HCT116 (cell line): ENCODE measurements at regions not wholly inside any gene's neighbourhood (a gene's known extent, or its start where the extent isn't known, plus 50 kb on each side); places are given as distances from the start of the nearest gene placed in this dataset.

Experiments used
- ATAC-seq: fragments of 200-7000 bp; cut with Tn5 transposase; 2 replicates; pipeline ENCODE4 v1.9.1; 2020; ENCODE audit warnings: mild to moderate bottlenecking, moderate library complexity
- BruUV-seq: library from RNA; stranded (reverse); fragments of 400-500 nt; replicated peaks from 2 replicates; lab custom pipeline; 2021; lab: Mats Ljungman, UMichigan
- CTCF ChIA-PET: fragments of 300-600 bp; sonication (Branson Sonifier 250); formaldehyde crosslinking; loops from one replicate; lab custom pipeline; 2021; ENCODE audit warnings: antibody characterized with exemption; lab: Charles Lee
- POLR2A ChIA-PET: fragments of 300-600, 350-600 bp; sonication (Branson Sonifier 250); formaldehyde crosslinking; loops from one replicate; lab custom pipeline; 2021; ENCODE audit warnings: antibody characterized with exemption; lab: Charles Lee
- RAD21 ChIA-PET, 2 experiments: fragments of 300-600 bp; sonication (Branson Sonifier 250); formaldehyde crosslinking; loops; one replicate each; lab custom pipeline; 2023; ENCODE audit warnings: low total read pairs in 2 of 2; ENCODE audit not compliant: uncharacterized antibody in 2 of 2, unreplicated experiment in 2 of 2, low non-redundant PET in 1 of 2; lab: Charles Lee
- DNase-seq: peaks from one replicate; pipeline ENCODE4 v3.0.0-alpha.2; 2010; ENCODE audit warnings: low read depth, low spot score
- H2AFZ ChIP-seq: fragments of 200-600 bp; shearing (Covaris generic), sonication (generic); 2 replicates; pipeline ENCODE4 v1.6.1; 2017; ENCODE audit warnings: low read depth, mixed run types, mixed read lengths, antibody characterized with exemption, low read length; ENCODE audit not compliant: poor library complexity, severe bottlenecking
- H3K27ac ChIP-seq: 2 replicates; pipeline ENCODE4 v1.5.1; 2012; ENCODE audit warnings: low read depth, low read length
- H3K27me3 ChIP-seq: fragments of 200-600 bp; sonication (generic); 2 replicates; pipeline ENCODE4 v1.6.1; 2016; ENCODE audit warnings: mixed run types, low read length, mixed read lengths; ENCODE audit not compliant: insufficient read depth
- H3K36me3 ChIP-seq, 2 experiments: fragments of 200-500 bp in 1 of 2; fragments of 200-600 bp in 1 of 2; sonication (Bioruptor generic) in 1 of 2; sonication (generic) in 1 of 2; 2 replicates each; pipeline versions ENCODE4 v1.5.1 to v1.6.1; 2014 to 2016; ENCODE audit warnings: low read length in 2 of 2, inconsistent platforms in 1 of 2, mixed read lengths in 1 of 2, mixed run types in 1 of 2; ENCODE audit not compliant: insufficient read depth in 2 of 2, control insufficient read depth in 1 of 2
- H3K4me1 ChIP-seq, 2 experiments: fragments of 200-600 bp in 1 of 2; sonication (generic) in 1 of 2; 2 replicates each; pipeline versions ENCODE4 v1.5.1 to v1.6.1; 2012 to 2017; ENCODE audit warnings: low read length in 2 of 2, inconsistent platforms in 1 of 2, mild to moderate bottlenecking in 1 of 2, mixed read lengths in 1 of 2, mixed run types in 1 of 2, moderate library complexity in 1 of 2; ENCODE audit not compliant: insufficient read depth in 2 of 2, control insufficient read depth in 1 of 2
- H3K4me2 ChIP-seq: fragments of 200-600 bp; sonication (generic); 2 replicates; pipeline ENCODE4 v1.6.1; 2017; ENCODE audit warnings: mixed run types, low read length, mixed read lengths
- H3K4me3 ChIP-seq, 2 experiments: fragments of 200-600 bp in 1 of 2; sonication (generic) in 1 of 2; replicated peaks in 1 of 2; 2 replicates each; pipeline ENCODE4 v1.5.1; 2011 to 2016; ENCODE audit warnings: low read length in 2 of 2, control low read depth in 1 of 2, low read depth in 1 of 2, mild to moderate bottlenecking in 1 of 2, mixed read lengths in 1 of 2, mixed run types in 1 of 2
- H3K79me2 ChIP-seq: fragments of 200-600 bp; sonication (generic); 2 replicates; pipeline ENCODE4 v1.6.1; 2017; ENCODE audit warnings: mild to moderate bottlenecking, mixed run types, low read length, moderate library complexity, mixed read lengths; ENCODE audit not compliant: insufficient read depth
- H3K9ac ChIP-seq: fragments of 200-600 bp; sonication (generic); 2 replicates; pipeline ENCODE4 v1.6.1; 2016; ENCODE audit warnings: low read length, mixed read lengths
- H3K9me2 ChIP-seq: fragments of 200-600 bp; sonication (generic), shearing (Covaris generic); 2 replicates; pipeline ENCODE4 v1.6.1; 2017; ENCODE audit warnings: mixed run types, mild to moderate bottlenecking, moderate library complexity; ENCODE audit not compliant: insufficient read depth
- H3K9me3 ChIP-seq, 2 experiments: fragments of 200-500 bp in 1 of 2; fragments of 200-600 bp in 1 of 2; sonication (Bioruptor generic) in 1 of 2; sonication (generic) in 1 of 2; 2 replicates each; pipeline ENCODE4 v1.6.1; 2014 to 2017; ENCODE audit warnings: low read length in 2 of 2, mixed read lengths in 2 of 2, inconsistent platforms in 1 of 2, low read depth in 1 of 2, mild to moderate bottlenecking in 1 of 2, mixed run types in 1 of 2, moderate library complexity in 1 of 2; ENCODE audit not compliant: control insufficient read depth in 1 of 2, insufficient read depth in 1 of 2
- H4K20me1 ChIP-seq: fragments of 200-600 bp; sonication (generic), shearing (Covaris generic); 2 replicates; pipeline ENCODE4 v1.6.1; 2017; ENCODE audit warnings: mixed run types, mild to moderate bottlenecking, moderate library complexity; ENCODE audit not compliant: insufficient read depth
- CEBPB ChIP-seq: IDR thresholded peaks from 2 replicates; pipeline ENCODE4 v1.6.1; 2012; ENCODE audit warnings: low read depth
- EZH2 ChIP-seq: fragments of 200-600 bp; sonication (generic); IDR thresholded peaks from 2 replicates; pipeline ENCODE4 v1.6.1; 2017; ENCODE audit warnings: antibody characterized with exemption, mixed run types
- EZH2phosphoT487 ChIP-seq: fragments of 200-600 bp; IDR thresholded peaks from 2 replicates; pipeline ENCODE4 v1.6.1; 2018; ENCODE audit warnings: antibody characterized with exemption, borderline replicate concordance
- FOSL1 ChIP-seq: IDR thresholded peaks from 2 replicates; pipeline ENCODE4 v1.6.1; 2012; ENCODE audit warnings: low read depth
- JUND ChIP-seq: IDR thresholded peaks from 2 replicates; pipeline ENCODE4 v1.6.1; 2012
- POLR2A ChIP-seq: IDR thresholded peaks from 2 replicates; pipeline ENCODE4 v1.7.0; 2011; ENCODE audit warnings: borderline replicate concordance; ENCODE audit not compliant: insufficient read depth, insufficient read length; ENCODE audit errors: extremely low read depth
- POLR2AphosphoS5 ChIP-seq: IDR thresholded peaks from 2 replicates; pipeline ENCODE4 v1.6.1; 2011; ENCODE audit warnings: mild to moderate bottlenecking, low read depth, low read length, moderate library complexity
- RAD21 ChIP-seq: IDR thresholded peaks from 2 replicates; pipeline ENCODE4 v1.6.1; 2012; ENCODE audit warnings: low read depth, mild to moderate bottlenecking
- SIN3A ChIP-seq: IDR thresholded peaks from 2 replicates; pipeline ENCODE4 v1.6.1; 2012; ENCODE audit warnings: low read depth
- SP1 ChIP-seq: IDR thresholded peaks from 2 replicates; pipeline ENCODE4 v1.6.1; 2012; ENCODE audit warnings: low read depth
- TCF7L2 ChIP-seq: IDR thresholded peaks from 2 replicates; pipeline ENCODE4 v1.7.0; 2011; ENCODE audit warnings: borderline replicate concordance, inconsistent platforms; ENCODE audit not compliant: insufficient read depth, insufficient read length; ENCODE audit errors: extremely low read depth
- YY1 ChIP-seq: IDR thresholded peaks from 2 replicates; pipeline ENCODE4 v1.6.1; 2011; ENCODE audit warnings: low read length, low read depth, moderate library complexity, mild to moderate bottlenecking; ENCODE audit not compliant: insufficient replicate concordance; ENCODE audit errors: extremely low read depth
- intact Hi-C: fragments of 100-400 bp; cut with micrococcal nuclease; formaldehyde crosslinking; loops from 2 replicates; pipeline ENCODE4 v1.10.0; 2022
- TF ChIP-seq, protein P1 (sequence below), 3 experiments: fragments of 200-600 bp in 1 of 3; sonication (generic) in 1 of 3; IDR thresholded peaks in 2 of 3; conservative IDR thresholded peaks in 1 of 3; 2 replicates each; pipeline ENCODE4 v1.5.1; 2012 to 2017; ENCODE audit warnings: low read depth in 2 of 3, low read length in 2 of 3, antibody characterized with exemption in 1 of 3, borderline replicate concordance in 1 of 3, control low read depth in 1 of 3, mild to moderate bottlenecking in 1 of 3, mixed read lengths in 1 of 3, mixed run types in 1 of 3, moderate library complexity in 1 of 3; ENCODE audit not compliant: insufficient read depth in 1 of 3
- TF ChIP-seq, protein P2 (sequence below): IDR thresholded peaks from 2 replicates; pipeline ENCODE4 v1.6.1; 2011; ENCODE audit warnings: mild to moderate bottlenecking, low read length, moderate library complexity; ENCODE audit not compliant: insufficient replicate concordance; ENCODE audit errors: extremely low read depth
- TF ChIP-seq, protein P3 (sequence below): IDR thresholded peaks from 2 replicates; pipeline ENCODE4 v1.6.1; 2012

DNA sequence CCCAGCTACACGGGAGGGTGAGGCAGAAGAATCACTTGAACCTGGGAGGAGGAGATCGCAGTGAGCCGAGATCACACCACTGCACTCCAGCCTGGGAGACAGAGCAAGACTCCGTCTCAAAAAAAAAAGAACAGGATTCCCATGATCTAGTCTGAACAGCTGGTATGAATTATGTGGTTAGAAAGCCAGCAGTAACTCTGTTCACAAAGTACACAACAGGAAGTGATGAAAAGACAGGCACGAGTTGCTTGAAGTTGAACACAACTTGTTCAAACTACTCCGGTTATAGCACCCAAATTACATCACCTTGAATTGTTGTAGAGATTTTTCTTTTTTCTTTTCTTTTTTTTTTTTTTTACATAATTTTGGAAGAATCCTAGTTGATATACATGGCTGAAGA, 238.8 kb upstream of the RGS6 start:
- H4K20me1 ChIP-seq, result no peaks in the 10 kb centered on the region
- no peaks in the 10 kb centered on the region for H3K9me2 ChIP-seq
- RAD21 ChIA-PET, result no interaction called here
- no peak for ATAC-seq
- TF ChIP-seq FOSL1, result no peak
- no peak for TF ChIP-seq SIN3A
- no peak for TF ChIP-seq POLR2A
- TF ChIP-seq, all 23 proteins: peak for 0
- no TSS peak for BruUV-seq
- DNase-seq, result no peak
- Histone ChIP-seq H2AFZ (no peak overlapping the region), H3K27me3 (no peaks in the 10 kb centered on the region), H3K36me3 (no peaks in the 10 kb centered on the region), H3K79me2 (no peaks in the 10 kb centered on the region), H3K9ac (no peak overlapping the region), H3K9me3 (no peaks in the 10 kb centered on the region), H3K27ac (no peak overlapping the region), H3K4me3 (no peak overlapping the region), H3K4me1 (no peaks in the 10 kb centered on the region), H3K4me2 (no peak overlapping the region)
- intact Hi-C loops, result no loop called here
- CTCF ChIA-PET, result no interaction called here
- POLR2A ChIA-PET, result no interaction called here

DNA sequence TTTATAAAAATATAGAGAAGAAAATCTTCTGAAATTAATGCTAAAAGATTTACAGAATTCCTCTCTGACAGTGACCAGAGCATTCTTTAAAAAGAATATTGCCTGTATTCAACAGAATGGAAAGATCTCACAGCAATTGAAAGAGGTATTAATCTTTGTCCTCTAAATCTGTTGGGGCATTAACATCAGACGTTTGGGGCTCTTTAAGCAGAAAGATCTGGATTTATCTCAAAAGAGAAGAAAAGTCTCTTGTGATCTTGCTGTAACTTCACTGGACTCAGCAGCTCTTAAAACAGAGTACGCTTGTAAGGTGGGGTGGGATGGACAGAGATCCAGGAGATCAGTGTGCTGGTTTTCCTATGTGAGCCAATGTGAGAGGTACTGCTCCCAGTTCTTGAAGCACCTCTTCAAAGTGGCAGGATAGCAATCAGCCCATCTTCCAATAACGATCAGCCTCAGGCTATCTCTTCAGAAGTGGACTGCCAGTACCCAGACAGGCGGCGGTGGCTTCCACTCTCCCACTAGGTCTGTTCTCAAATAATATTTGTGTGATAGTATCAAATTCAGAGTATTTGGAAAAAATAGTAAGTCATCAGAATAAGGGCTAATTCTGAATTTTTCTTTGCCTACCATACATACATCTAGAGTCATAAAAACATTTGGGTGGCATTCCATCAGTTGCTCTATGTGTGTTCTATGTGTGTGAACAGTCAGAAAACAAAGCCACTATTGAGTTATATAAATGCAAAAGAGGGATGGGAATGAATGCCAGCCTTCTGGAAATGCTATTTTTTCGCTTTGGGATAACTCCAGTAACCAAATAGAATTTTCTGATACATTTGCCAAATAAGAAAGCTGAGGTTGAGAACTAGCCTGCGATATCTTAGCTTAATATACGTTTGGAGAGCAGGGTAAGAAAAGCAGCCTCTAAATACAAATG, 237.4 kb upstream of the RGS6 start:
- no peak overlapping the region for H3K27ac ChIP-seq
- no peaks in the 10 kb centered on the region for H4K20me1 ChIP-seq
- no peak overlapping the region for H3K9ac ChIP-seq
- intact Hi-C loops, result no loop called here
- H3K9me2 ChIP-seq, result no peaks in the 10 kb centered on the region
- H3K36me3 ChIP-seq, result no peaks in the 10 kb centered on the region
- no peaks in the 10 kb centered on the region for H3K27me3 ChIP-seq
- no peaks in the 10 kb centered on the region for H3K9me3 ChIP-seq
- ATAC-seq (no peak), DNase-seq (no peak)
- H3K4me3 ChIP-seq, result no peak overlapping the region
- no peak overlapping the region for H2AFZ ChIP-seq
- no TSS peak for BruUV-seq
- H3K4me2 ChIP-seq, result no peak overlapping the region
- no peaks in the 10 kb centered on the region for H3K4me1 ChIP-seq
- POLR2A ChIA-PET, result no interaction called here
- RAD21 ChIA-PET, result no interaction called here
- H3K79me2 ChIP-seq, result no peaks in the 10 kb centered on the region
- CTCF ChIA-PET, result no interaction called here
- TF ChIP-seq, protein P1, sequence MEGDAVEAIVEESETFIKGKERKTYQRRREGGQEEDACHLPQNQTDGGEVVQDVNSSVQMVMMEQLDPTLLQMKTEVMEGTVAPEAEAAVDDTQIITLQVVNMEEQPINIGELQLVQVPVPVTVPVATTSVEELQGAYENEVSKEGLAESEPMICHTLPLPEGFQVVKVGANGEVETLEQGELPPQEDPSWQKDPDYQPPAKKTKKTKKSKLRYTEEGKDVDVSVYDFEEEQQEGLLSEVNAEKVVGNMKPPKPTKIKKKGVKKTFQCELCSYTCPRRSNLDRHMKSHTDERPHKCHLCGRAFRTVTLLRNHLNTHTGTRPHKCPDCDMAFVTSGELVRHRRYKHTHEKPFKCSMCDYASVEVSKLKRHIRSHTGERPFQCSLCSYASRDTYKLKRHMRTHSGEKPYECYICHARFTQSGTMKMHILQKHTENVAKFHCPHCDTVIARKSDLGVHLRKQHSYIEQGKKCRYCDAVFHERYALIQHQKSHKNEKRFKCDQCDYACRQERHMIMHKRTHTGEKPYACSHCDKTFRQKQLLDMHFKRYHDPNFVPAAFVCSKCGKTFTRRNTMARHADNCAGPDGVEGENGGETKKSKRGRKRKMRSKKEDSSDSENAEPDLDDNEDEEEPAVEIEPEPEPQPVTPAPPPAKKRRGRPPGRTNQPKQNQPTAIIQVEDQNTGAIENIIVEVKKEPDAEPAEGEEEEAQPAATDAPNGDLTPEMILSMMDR (IDR thresholded peaks at IDR 0.05 in 2 of 3, conservative IDR thresholded peaks at IDR 0.05 in 1 of 3; ENCODE audit: borderline replicate concordance in 1 of 3, insufficient read depth in 1 of 3, low read depth in 2 of 3, low read length in 2 of 3), result no peak
- TF ChIP-seq TCF7L2, result no peak
- TF ChIP-seq RAD21, result no peak
- TF ChIP-seq EZH2, result no peak
- no peak for TF ChIP-seq CEBPB
- TF ChIP-seq SIN3A, result no peak
- TF ChIP-seq, protein P2, sequence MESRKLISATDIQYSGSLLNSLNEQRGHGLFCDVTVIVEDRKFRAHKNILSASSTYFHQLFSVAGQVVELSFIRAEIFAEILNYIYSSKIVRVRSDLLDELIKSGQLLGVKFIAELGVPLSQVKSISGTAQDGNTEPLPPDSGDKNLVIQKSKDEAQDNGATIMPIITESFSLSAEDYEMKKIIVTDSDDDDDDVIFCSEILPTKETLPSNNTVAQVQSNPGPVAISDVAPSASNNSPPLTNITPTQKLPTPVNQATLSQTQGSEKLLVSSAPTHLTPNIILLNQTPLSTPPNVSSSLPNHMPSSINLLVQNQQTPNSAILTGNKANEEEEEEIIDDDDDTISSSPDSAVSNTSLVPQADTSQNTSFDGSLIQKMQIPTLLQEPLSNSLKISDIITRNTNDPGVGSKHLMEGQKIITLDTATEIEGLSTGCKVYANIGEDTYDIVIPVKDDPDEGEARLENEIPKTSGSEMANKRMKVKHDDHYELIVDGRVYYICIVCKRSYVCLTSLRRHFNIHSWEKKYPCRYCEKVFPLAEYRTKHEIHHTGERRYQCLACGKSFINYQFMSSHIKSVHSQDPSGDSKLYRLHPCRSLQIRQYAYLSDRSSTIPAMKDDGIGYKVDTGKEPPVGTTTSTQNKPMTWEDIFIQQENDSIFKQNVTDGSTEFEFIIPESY, result no peak
- TF ChIP-seq POLR2A, result no peak
- no peak for TF ChIP-seq SP1
- TF ChIP-seq, protein P3, sequence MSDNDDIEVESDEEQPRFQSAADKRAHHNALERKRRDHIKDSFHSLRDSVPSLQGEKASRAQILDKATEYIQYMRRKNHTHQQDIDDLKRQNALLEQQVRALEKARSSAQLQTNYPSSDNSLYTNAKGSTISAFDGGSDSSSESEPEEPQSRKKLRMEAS, result no peak
- no peak for TF ChIP-seq POLR2AphosphoS5
- TF ChIP-seq JUND, result no peak
- no peak for TF ChIP-seq YY1
- TF ChIP-seq EZH2phosphoT487, result no peak
